Liver (tissue), 8 donors: ENCODE measurements at regions not wholly inside any gene's neighbourhood (a gene's known extent, or its start where the extent isn't known, plus 50 kb on each side); places are given as distances from the start of the nearest gene placed in this dataset.

Experiments
- DNase-seq: peaks from one replicate; pipeline ENCODE4 v3.0.0-alpha.2; 2017; ENCODE audit warnings: low spot score
- H3K27ac ChIP-seq, 2 donors: one replicate each; pipeline ENCODE4 v1.7.0; 2013; ENCODE audit warnings: inconsistent platforms in 2 of 2, low read length in 2 of 2, control low read depth in 1 of 2, low read depth in 1 of 2, mild to moderate bottlenecking in 1 of 2
- H3K27me3 ChIP-seq, 4 donors: one replicate each; pipeline versions ENCODE4 v1.6.1 to v1.7.0; 2013; ENCODE audit warnings: low read length in 3 of 4, inconsistent platforms in 1 of 4, mild to moderate bottlenecking in 1 of 4, moderate library complexity in 1 of 4; ENCODE audit not compliant: control insufficient read depth in 4 of 4, insufficient read depth in 4 of 4
- H3K36me3 ChIP-seq, 4 donors: one replicate each; pipeline versions ENCODE4 v1.6.1 to v1.7.0; 2013; ENCODE audit warnings: low read length in 3 of 4, mild to moderate bottlenecking in 3 of 4, low read depth in 1 of 4, moderate library complexity in 1 of 4; ENCODE audit not compliant: control insufficient read depth in 4 of 4, insufficient read depth in 3 of 4
- H3K4me1 ChIP-seq, 4 donors: one replicate each; pipeline versions ENCODE4 v1.6.1 to v1.7.0; 2013; ENCODE audit warnings: low read length in 3 of 4, mild to moderate bottlenecking in 3 of 4, moderate library complexity in 1 of 4; ENCODE audit not compliant: control insufficient read depth in 4 of 4, insufficient read depth in 4 of 4
- H3K4me3 ChIP-seq, 3 donors: one replicate each; pipeline versions ENCODE4 v1.6.1 to v1.7.0; 2013; ENCODE audit warnings: low read length in 3 of 3, control low read depth in 1 of 3, low read depth in 1 of 3, mild to moderate bottlenecking in 1 of 3
- H3K9ac ChIP-seq, 2 donors: one replicate each; pipeline ENCODE4 v1.7.0; 2013; ENCODE audit warnings: low read length in 2 of 2, mild to moderate bottlenecking in 2 of 2, moderate library complexity in 2 of 2, control low read depth in 1 of 2, low read depth in 1 of 2
- H3K9me3 ChIP-seq, 4 donors: one replicate each; pipeline versions ENCODE4 v1.6.1 to v1.7.0; 2013; ENCODE audit warnings: low read length in 3 of 4; ENCODE audit not compliant: control insufficient read depth in 4 of 4
- ATF3 ChIP-seq: IDR thresholded peaks from 2 replicates; pipeline ENCODE4 v1.6.1; 2016; ENCODE audit warnings: antibody characterized with exemption
- CTCF ChIP-seq: fragments of 150-350 bp; IDR thresholded peaks from 2 replicates; pipeline ENCODE4 v1.5.1; 2017; ENCODE audit warnings: improper control_type of control experiment, low read depth, low read length; ENCODE audit not compliant: missing input control
- FOXA1 ChIP-seq: IDR thresholded peaks from 2 replicates; pipeline ENCODE4 v1.6.1; 2016; ENCODE audit warnings: antibody characterized with exemption
- FOXA2 ChIP-seq: IDR thresholded peaks from 2 replicates; pipeline ENCODE4 v1.6.1; 2016; ENCODE audit warnings: antibody characterized with exemption
- GABPA ChIP-seq, 2 donors: IDR thresholded peaks in 1 of 2; conservative IDR thresholded peaks in 1 of 2; 2 replicates each; pipeline ENCODE4 v1.6.1; 2016; ENCODE audit warnings: antibody characterized with exemption in 2 of 2, mild to moderate bottlenecking in 1 of 2, moderate library complexity in 1 of 2
- HNF4A ChIP-seq, 2 donors: conservative IDR thresholded peaks; 2 replicates each; pipeline ENCODE4 v1.6.1; 2016; ENCODE audit warnings: antibody characterized with exemption in 2 of 2, mild to moderate bottlenecking in 2 of 2
- JUND ChIP-seq, 2 donors: IDR thresholded peaks; 2 replicates each; pipeline ENCODE4 v1.6.1; 2016; ENCODE audit warnings: antibody characterized with exemption in 2 of 2
- MAX ChIP-seq: IDR thresholded peaks from 2 replicates; pipeline ENCODE4 v1.6.1; 2016; ENCODE audit warnings: antibody characterized with exemption
- NR2F2 ChIP-seq: IDR thresholded peaks from 2 replicates; pipeline ENCODE4 v1.6.1; 2016; ENCODE audit warnings: antibody characterized with exemption
- RAD21 ChIP-seq, 2 donors: IDR thresholded peaks; 2 replicates each; pipeline ENCODE4 v1.6.1; 2016; ENCODE audit warnings: antibody characterized with exemption in 2 of 2, mild to moderate bottlenecking in 2 of 2
- REST ChIP-seq: IDR thresholded peaks from 2 replicates; pipeline ENCODE4 v1.6.1; 2016; ENCODE audit warnings: antibody characterized with exemption, mild to moderate bottlenecking
- TAF1 ChIP-seq: conservative IDR thresholded peaks from 2 replicates; pipeline ENCODE4 v1.6.1; 2016; ENCODE audit warnings: antibody characterized with exemption, mild to moderate bottlenecking
- YY1 ChIP-seq: IDR thresholded peaks from 2 replicates; pipeline ENCODE4 v1.6.1; 2016; ENCODE audit warnings: antibody characterized with exemption, mild to moderate bottlenecking
- ZBTB33 ChIP-seq: IDR thresholded peaks from 2 replicates; pipeline ENCODE4 v1.6.1; 2016; ENCODE audit warnings: antibody characterized with exemption
- WGBS: extraction: QIAGEN DNeasy Blood & Tissue Kit; methylation state at CpG from one replicate; pipeline ENCODE4 v1.1.7; 2013; 5-methylcytosine and 5-hydroxymethylcytosine counted together
- donor health status: healthy.
- donor health status: healthy.
- donor health status: healthy.
- donor health status: healthy.
- donor health status: healthy.

DNA sequence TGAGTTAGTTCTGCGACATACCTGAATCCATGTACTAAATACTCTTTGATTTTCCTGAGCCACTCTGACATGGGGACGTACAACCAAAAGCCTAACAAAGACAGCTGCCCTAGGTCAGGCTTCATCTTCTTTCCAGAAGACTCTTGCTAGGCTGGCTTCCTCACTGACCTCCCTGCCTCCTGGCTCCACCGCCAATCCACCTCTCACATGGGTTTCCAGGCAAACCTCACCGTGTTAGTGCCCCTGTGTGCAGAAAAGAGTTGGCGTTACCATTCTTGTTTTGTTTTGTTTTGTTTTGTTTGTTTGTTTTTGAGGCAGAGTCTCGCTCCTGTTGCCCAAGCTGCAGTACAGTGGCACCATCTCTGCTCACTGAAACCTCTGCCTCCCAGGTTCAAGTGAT lies 135.3 kb downstream of the WSCD1 start:
- H3K27ac ChIP-seq, result no peak overlapping the region
- H3K4me1 ChIP-seq, result no peaks in the 10 kb centered on the region
- peaks cover 0 to 3% (median under 1%) of the 10 kb centered on the region in 4 donors for H3K27me3 ChIP-seq
- H3K9me3 ChIP-seq, result peaks cover 0 to 1% (median 0%) of the 10 kb centered on the region in 4 donors
- H3K4me3 ChIP-seq, result no peak overlapping the region
- DNase-seq, result no peak
- WGBS, result 82% methylated on average over 6 of the region's 6 CpGs
- H3K9ac ChIP-seq, result no peak overlapping the region
- TF ChIP-seq TAF1 (no peak), REST (no peak), NR2F2 (no peak), FOXA1 (no peak)
- no peaks in the 10 kb centered on the region for H3K36me3 ChIP-seq

DNA sequence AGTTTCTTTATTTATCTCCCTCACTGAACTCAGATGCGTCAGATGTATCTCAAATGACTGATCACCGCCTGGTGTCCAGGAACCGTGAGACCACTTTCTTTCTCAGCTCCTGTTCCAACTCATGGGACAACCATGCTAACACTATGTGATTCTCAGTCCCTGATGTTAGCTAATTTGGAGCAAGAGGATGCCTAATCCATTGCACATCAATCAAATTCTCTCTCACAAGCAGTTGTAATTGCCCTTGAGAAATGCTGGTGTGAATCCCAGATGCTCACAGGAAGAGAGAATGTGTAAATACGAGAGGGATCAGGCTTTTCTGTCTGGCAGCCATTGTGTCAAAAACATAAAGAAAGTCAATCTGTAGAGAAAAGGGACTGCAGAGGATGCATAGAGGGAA lies 134.9 kb downstream of the WSCD1 start:
- H3K9ac ChIP-seq, result no peak overlapping the region
- no peaks in the 10 kb centered on the region for H3K4me1 ChIP-seq
- peaks cover 0 to 3% (median under 1%) of the 10 kb centered on the region in 4 donors for H3K27me3 ChIP-seq
- TF ChIP-seq NR2F2 (no peak), MAX (no peak), GABPA (IDR thresholded peaks at IDR 0.05 in 1 of 2, conservative IDR thresholded peaks at IDR 0.05 in 1 of 2) (no peak), TAF1 (no peak), YY1 (no peak), HNF4A (conservative IDR thresholded peaks at IDR 0.05) (no peak), FOXA2 (no peak)
- no peak for DNase-seq
- H3K9me3 ChIP-seq, result peaks cover 0 to 1% (median 0%) of the 10 kb centered on the region in 4 donors
- no peaks in the 10 kb centered on the region for H3K36me3 ChIP-seq
- H3K27ac ChIP-seq, result no peak overlapping the region
- 55% methylated on average over 4 of the region's 4 CpGs for WGBS
- no peak overlapping the region for H3K4me3 ChIP-seq

DNA sequence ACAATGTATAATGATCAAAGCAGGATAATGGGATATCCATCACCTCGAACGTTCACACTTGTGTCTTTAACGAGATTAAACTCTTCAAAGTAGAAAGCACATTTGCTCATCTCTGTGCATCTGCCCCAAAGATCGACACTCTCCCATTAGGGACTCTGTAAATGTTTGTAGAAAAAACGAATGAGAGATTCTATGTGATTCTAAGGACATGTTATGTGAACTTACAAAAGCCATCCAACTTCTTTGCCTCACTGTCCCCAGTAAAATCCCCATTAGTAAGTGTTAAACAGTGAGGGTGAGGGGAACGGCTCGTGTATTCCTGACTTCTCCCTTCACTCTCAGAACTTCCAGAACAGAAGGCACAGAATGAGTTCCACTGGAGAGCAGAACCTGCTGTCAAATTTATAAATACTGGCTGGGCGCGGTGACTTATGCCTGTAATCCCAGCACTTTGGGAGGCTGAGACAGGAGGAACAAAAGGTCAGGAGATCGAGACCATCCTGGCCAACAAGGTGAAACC lies 134.1 kb downstream of the WSCD1 start:
- WGBS, result 72% methylated on average over 10 of the region's 10 CpGs

More for the DNA sequence above, 134.1 kb downstream of the WSCD1 start:
- DNase-seq, result no peak
- peaks cover 0 to 3% (median 0%) of the 10 kb centered on the region in 4 donors for H3K27me3 ChIP-seq
- no peak overlapping the region for H3K4me3 ChIP-seq
- H3K36me3 ChIP-seq, result no peaks in the 10 kb centered on the region
- no peak overlapping the region for H3K27ac ChIP-seq
- TF ChIP-seq JUND (IDR thresholded peaks at IDR 0.05) (no peak), CTCF (no peak), TAF1 (no peak), ZBTB33 (no peak), GABPA (IDR thresholded peaks at IDR 0.05 in 1 of 2, conservative IDR thresholded peaks at IDR 0.05 in 1 of 2) (no peak), MAX (no peak), RAD21 (IDR thresholded peaks at IDR 0.05) (no peak), HNF4A (conservative IDR thresholded peaks at IDR 0.05) (no peak), FOXA2 (no peak), REST (no peak), ATF3 (no peak), NR2F2 (no peak), YY1 (no peak)
- no peaks in the 10 kb centered on the region for H3K4me1 ChIP-seq
- H3K9ac ChIP-seq, result no peak overlapping the region
- H3K9me3 ChIP-seq, result peaks cover 0 to 1% (median 0%) of the 10 kb centered on the region in 4 donors
